Vagina (tissue), 2 donors: ENCODE measurements at regions not wholly inside any gene's neighbourhood (a gene's known extent, or its start where the extent isn't known, plus 50 kb on each side); places are given as distances from the start of the nearest gene placed in this dataset.

Source experiments
- POLR2A ChIP-seq, 2 donors: fragments of 450-650 bp; IDR thresholded peaks; one replicate each; pipeline ENCODE4 v1.6.1; 2017; ENCODE audit warnings: antibody characterized with exemption in 2 of 2, mild to moderate bottlenecking in 2 of 2, moderate library complexity in 2 of 2
- POLR2AphosphoS5 ChIP-seq, 2 donors: sonication (generic); formaldehyde crosslinking; IDR thresholded peaks; one replicate each; pipeline ENCODE4 v1.9.0; 2017; ENCODE audit warnings: antibody characterized with exemption in 2 of 2, mild to moderate bottlenecking in 2 of 2, low read depth in 1 of 2; ENCODE audit not compliant: insufficient read depth in 1 of 2
- TF ChIP-seq, protein P1 (sequence below), 3 experiments: fragments of 450-650 bp in 2 of 3; fragments of 200-600 bp in 1 of 3; sonication (generic) in 1 of 3; IDR thresholded peaks; one replicate each; pipeline ENCODE4 v1.5.1; 2017 to 2019; ENCODE audit warnings: antibody characterized with exemption in 3 of 3, mild to moderate bottlenecking in 2 of 3, moderate library complexity in 2 of 3

DNA sequence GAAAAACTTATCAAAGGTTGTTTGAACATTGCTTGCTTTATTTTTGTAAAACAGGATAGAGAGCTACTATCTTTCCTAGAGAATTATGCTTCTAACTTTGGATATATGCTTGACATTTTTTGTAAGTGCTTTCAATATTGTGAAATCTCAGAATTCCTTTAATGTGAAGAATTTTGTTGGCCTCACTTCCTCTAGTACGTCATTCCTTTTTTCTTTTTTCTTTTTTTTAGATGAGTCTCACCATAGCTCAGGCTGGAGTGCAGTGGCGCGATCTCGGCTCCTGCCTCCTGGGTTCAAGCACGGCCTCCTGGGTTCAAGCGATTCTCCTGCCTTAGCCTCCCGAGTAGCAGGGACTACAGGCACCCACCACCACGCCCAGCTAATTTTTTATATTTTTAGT, 668.1 kb downstream of the RFPL4B start:
- TF ChIP-seq, protein P1, sequence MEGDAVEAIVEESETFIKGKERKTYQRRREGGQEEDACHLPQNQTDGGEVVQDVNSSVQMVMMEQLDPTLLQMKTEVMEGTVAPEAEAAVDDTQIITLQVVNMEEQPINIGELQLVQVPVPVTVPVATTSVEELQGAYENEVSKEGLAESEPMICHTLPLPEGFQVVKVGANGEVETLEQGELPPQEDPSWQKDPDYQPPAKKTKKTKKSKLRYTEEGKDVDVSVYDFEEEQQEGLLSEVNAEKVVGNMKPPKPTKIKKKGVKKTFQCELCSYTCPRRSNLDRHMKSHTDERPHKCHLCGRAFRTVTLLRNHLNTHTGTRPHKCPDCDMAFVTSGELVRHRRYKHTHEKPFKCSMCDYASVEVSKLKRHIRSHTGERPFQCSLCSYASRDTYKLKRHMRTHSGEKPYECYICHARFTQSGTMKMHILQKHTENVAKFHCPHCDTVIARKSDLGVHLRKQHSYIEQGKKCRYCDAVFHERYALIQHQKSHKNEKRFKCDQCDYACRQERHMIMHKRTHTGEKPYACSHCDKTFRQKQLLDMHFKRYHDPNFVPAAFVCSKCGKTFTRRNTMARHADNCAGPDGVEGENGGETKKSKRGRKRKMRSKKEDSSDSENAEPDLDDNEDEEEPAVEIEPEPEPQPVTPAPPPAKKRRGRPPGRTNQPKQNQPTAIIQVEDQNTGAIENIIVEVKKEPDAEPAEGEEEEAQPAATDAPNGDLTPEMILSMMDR (IDR thresholded peaks at IDR 0.05): no peak
- TF ChIP-seq POLR2AphosphoS5 (IDR thresholded peaks at IDR 0.05; ENCODE audit: insufficient read depth in 1 of 2, low read depth in 1 of 2) (no peak), POLR2A (IDR thresholded peaks at IDR 0.05) (no peak)
